ENCODE measurements at regions not wholly inside any gene's neighbourhood (a gene's known extent, or its start where the extent isn't known, plus 50 kb on each side); places are given as distances from the start of the nearest gene placed in this dataset.

DNA sequence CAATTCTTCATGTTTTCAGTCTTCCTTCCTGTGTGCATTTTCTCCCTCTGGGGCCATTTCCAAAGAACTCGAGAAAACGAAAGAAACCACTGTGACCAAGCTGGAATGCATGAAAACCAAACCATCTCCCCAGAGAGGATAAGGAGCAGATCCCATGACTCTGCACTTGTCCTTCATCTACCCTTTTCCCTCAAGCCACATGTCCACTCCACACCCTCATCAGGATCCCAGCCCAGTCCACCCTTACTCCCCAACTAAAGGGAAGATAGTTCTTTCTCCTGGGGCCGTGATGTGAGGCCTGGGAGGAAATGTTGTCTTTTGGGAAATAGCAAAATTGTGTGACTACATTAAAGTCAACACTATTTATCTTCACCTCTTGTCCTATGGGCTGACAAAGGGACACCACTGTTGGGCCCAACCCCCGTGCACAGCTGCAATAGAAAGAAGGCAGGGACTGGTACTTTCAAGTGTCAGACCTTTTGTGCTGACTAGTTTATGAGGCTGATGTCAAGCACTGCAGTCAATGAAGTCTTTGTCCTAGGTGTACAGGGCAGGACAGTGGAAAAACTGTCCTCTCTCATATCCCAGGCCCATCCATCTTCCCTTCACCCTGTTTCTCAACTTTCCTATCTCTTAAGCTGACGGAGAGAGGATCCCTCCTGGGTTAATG lies 487.1 kb upstream of the NR2F2 start:
- Mint-ChIP-seq H3K4me1 (ENCODE audit: insufficient read depth, unreplicated experiment) (no peaks in the 10 kb centered on the region), H3K4me3 (ENCODE audit: unreplicated experiment) (no peak overlapping the region), H3K9me3 (ENCODE audit: unreplicated experiment) (peaks cover 9% of the 10 kb centered on the region), H3K27ac (ENCODE audit: low read depth, unreplicated experiment) (no peak overlapping the region), H3K27me3 (ENCODE audit: insufficient read depth, unreplicated experiment) (no peaks in the 10 kb centered on the region), H3K36me3 (ENCODE audit: insufficient read depth, unreplicated experiment) (no peaks in the 10 kb centered on the region)
- ChIA-PET CTCF (interaction anchor here (0.8 kb wide), 1 partner anchor 583 kb away, joined by 3 read pairs; no protein-coding TSS in a partner anchor), POLR2A (interaction anchor here (0.7 kb wide), 1 partner anchor 11 kb away, joined by 5 read pairs; no protein-coding TSS in a partner anchor)
- intact Hi-C loops (cut with micrococcal nuclease) = no loop called here
- DNase-seq (ENCODE audit: unreplicated experiment) = no peak
- TF ChIP-seq, protein P1, sequence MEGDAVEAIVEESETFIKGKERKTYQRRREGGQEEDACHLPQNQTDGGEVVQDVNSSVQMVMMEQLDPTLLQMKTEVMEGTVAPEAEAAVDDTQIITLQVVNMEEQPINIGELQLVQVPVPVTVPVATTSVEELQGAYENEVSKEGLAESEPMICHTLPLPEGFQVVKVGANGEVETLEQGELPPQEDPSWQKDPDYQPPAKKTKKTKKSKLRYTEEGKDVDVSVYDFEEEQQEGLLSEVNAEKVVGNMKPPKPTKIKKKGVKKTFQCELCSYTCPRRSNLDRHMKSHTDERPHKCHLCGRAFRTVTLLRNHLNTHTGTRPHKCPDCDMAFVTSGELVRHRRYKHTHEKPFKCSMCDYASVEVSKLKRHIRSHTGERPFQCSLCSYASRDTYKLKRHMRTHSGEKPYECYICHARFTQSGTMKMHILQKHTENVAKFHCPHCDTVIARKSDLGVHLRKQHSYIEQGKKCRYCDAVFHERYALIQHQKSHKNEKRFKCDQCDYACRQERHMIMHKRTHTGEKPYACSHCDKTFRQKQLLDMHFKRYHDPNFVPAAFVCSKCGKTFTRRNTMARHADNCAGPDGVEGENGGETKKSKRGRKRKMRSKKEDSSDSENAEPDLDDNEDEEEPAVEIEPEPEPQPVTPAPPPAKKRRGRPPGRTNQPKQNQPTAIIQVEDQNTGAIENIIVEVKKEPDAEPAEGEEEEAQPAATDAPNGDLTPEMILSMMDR (IDR thresholded peaks at IDR 0.05; ENCODE audit: unreplicated experiment) = no peak
- BruUV-seq (replicated peaks) = no TSS peak

DNA sequence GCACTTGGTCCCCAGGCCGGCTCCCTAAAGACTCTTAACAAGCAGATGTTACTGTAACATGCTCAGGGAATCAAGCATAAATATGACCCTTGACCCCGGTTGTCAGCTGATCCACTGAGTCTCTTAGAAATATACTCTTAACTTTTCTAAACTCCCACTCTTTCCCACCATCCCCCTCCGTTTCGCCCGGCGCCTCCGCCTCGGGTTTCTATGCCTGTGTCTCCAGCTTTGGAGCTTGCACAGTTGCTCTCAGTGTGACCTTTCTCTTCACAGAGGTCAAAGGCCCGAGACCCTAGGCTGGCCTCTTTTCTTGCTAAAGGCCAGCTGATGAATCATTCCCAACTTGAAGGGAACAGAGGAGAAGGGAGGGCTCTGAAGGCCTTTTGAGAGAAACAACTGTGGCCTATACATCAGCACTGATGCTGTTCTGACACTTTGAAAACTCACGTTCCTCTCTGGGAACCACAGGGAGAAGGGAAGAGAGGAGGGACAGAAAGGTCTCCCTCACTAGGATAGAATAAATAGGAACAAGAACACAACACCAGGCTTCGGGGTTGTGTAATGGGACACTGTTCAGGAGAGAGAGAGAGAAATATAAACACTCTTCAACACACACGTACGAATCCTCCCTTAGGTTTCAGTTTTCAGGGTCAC lies 484.5 kb upstream of the NR2F2 start:
- Mint-ChIP-seq H3K27ac (ENCODE audit: low read depth, unreplicated experiment) (no peak overlapping the region), H3K9me3 (ENCODE audit: unreplicated experiment) (peaks cover 9% of the 10 kb centered on the region), H3K27me3 (ENCODE audit: insufficient read depth, unreplicated experiment) (no peaks in the 10 kb centered on the region), H3K36me3 (ENCODE audit: insufficient read depth, unreplicated experiment) (no peaks in the 10 kb centered on the region), H3K4me3 (ENCODE audit: unreplicated experiment) (no peak overlapping the region), H3K4me1 (ENCODE audit: insufficient read depth, unreplicated experiment) (no peaks in the 10 kb centered on the region)
- ChIA-PET POLR2A (no interaction called here), CTCF (no interaction called here)
- TF ChIP-seq, protein P1 (IDR thresholded peaks at IDR 0.05; ENCODE audit: unreplicated experiment) = no peak
- peak; percentile 17 for DNase-seq (ENCODE audit: unreplicated experiment)
- intact Hi-C loops (cut with micrococcal nuclease) = no loop called here
- BruUV-seq (replicated peaks) = no TSS peak

DNA sequence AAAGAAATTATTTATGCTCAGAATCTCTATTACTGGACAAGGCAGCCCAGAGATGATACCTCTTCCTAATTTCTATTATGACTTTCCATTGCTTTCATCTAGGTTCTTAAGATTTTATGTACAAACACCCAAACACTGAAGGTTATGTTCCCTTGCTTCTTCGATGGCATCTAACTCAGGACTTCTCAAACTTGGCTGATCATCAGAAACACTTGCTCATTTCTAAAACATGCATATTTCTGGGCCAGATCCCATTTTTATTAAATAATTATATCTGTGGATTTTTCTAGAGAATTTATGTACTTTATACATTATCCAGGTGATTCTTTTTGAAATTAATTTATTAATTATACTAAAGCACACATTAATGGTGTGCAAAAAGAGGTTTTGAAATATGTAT lies 482.4 kb upstream of the NR2F2 start:
- TF ChIP-seq, protein P1 (IDR thresholded peaks at IDR 0.05; ENCODE audit: unreplicated experiment) = no peak
- DNase-seq (ENCODE audit: unreplicated experiment) = no peak
- ChIA-PET POLR2A (no interaction called here), CTCF (interaction anchor here (0.5 kb wide), 1 partner anchor 1178 kb away, joined by 3 read pairs; no protein-coding TSS in a partner anchor)
- Mint-ChIP-seq H3K36me3 (ENCODE audit: insufficient read depth, unreplicated experiment) (no peaks in the 10 kb centered on the region), H3K4me3 (ENCODE audit: unreplicated experiment) (no peak overlapping the region), H3K4me1 (ENCODE audit: insufficient read depth, unreplicated experiment) (peaks cover under 1% of the 10 kb centered on the region), H3K27me3 (ENCODE audit: insufficient read depth, unreplicated experiment) (no peaks in the 10 kb centered on the region), H3K9me3 (ENCODE audit: unreplicated experiment) (peaks cover 9% of the 10 kb centered on the region), H3K27ac (ENCODE audit: low read depth, unreplicated experiment) (no peak overlapping the region)
- no TSS peak for BruUV-seq (replicated peaks)
- intact Hi-C loops (cut with micrococcal nuclease) = no loop called here

DNA sequence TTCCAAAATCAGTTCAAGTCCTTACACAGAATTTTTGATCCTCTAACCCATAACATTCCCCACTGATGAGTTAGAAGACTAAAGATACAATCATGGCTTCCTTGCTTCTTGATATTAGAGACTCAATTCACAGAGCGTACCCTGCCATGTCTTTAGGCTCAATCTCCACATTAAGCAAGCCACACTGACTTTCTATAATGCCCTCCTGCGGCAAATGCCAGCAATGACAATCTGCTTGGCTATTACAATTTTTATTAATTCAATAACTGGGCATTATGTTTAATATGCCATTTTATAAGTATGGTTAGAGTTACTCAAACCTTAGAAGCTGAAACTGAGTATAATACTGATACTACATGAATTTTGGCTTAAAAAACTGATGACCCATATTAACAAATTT lies 479.7 kb upstream of the NR2F2 start:
- DNase-seq (ENCODE audit: unreplicated experiment) = no peak
- H3K4me1 Mint-ChIP-seq (ENCODE audit: insufficient read depth, unreplicated experiment) = peaks cover 6% of the 10 kb centered on the region
- no TSS peak for BruUV-seq (replicated peaks)
- H3K27ac Mint-ChIP-seq (ENCODE audit: low read depth, unreplicated experiment) = no peak overlapping the region
- peaks cover 9% of the 10 kb centered on the region for H3K9me3 Mint-ChIP-seq (ENCODE audit: unreplicated experiment)
- TF ChIP-seq, protein P1 (IDR thresholded peaks at IDR 0.05; ENCODE audit: unreplicated experiment) = no peak
- H3K36me3 Mint-ChIP-seq (ENCODE audit: insufficient read depth, unreplicated experiment) = no peaks in the 10 kb centered on the region
- POLR2A ChIA-PET = no interaction called here
- CTCF ChIA-PET = no interaction called here
- H3K4me3 Mint-ChIP-seq (ENCODE audit: unreplicated experiment) = no peak overlapping the region
- intact Hi-C loops (cut with micrococcal nuclease) = no loop called here
- no peaks in the 10 kb centered on the region for H3K27me3 Mint-ChIP-seq (ENCODE audit: insufficient read depth, unreplicated experiment)

Measured in MCF 10A (cell line).